Skeletal muscle satellite cell (primary cell): ENCODE measurements at regions not wholly inside any gene's neighbourhood (a gene's known extent, or its start where the extent isn't known, plus 50 kb on each side); places are given as distances from the start of the nearest gene placed in this dataset.

ENCODE experiments used
- H3K27me3 ChIP-seq: 2 replicates; pipeline ENCODE4 v1.7.0; 2013; ENCODE audit warnings: low read length; ENCODE audit not compliant: control insufficient read depth, insufficient read depth
- H3K36me3 ChIP-seq: 2 replicates; pipeline ENCODE4 v1.7.0; 2013; ENCODE audit warnings: mild to moderate bottlenecking, control low read depth, low read length; ENCODE audit not compliant: insufficient read depth
- H3K4me1 ChIP-seq: 2 replicates; pipeline ENCODE4 v1.7.0; 2013; ENCODE audit warnings: low read length; ENCODE audit not compliant: control insufficient read depth, insufficient read depth
- H3K4me2 ChIP-seq: 2 replicates; pipeline ENCODE4 v1.7.0; 2013; ENCODE audit warnings: mild to moderate bottlenecking, low read length
- H3K4me3 ChIP-seq: 2 replicates; pipeline ENCODE4 v1.7.0; 2013; ENCODE audit warnings: low read length
- H3K9ac ChIP-seq: 2 replicates; pipeline ENCODE4 v1.7.0; 2013; ENCODE audit warnings: mild to moderate bottlenecking, low read depth, low read length, moderate library complexity
- H3K9me3 ChIP-seq: replicated peaks from 2 replicates; pipeline ENCODE4 v1.7.0; 2013; ENCODE audit warnings: mild to moderate bottlenecking, control low read depth, low read length

DNA sequence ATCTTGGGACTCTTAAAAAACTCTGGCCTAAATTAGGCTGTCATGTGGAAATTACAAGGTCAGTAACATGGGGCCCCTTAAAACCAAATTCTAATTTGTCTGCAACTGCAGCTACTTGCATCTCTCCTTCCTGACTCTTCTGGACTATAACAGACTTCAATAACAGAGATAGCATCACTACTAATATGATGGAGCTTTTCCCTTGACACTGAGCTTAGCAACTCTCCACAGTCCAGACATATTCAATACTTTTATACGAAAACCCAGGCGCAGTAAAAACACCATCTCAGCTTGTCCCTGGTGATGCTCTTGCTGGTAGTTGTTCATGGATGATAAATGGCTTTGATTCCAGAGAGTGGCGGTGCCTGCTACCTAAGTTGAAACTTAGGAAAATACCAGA, 850.4 kb downstream of the STIM2 start:
- no peaks in the 10 kb centered on the region for H3K9me3 ChIP-seq
- H3K4me2 ChIP-seq: no peak overlapping the region
- H3K4me3 ChIP-seq: no peak overlapping the region
- no peaks in the 10 kb centered on the region for H3K4me1 ChIP-seq
- H3K9ac ChIP-seq: no peak overlapping the region
- no peaks in the 10 kb centered on the region for H3K36me3 ChIP-seq
- H3K27me3 ChIP-seq: no peaks in the 10 kb centered on the region

DNA sequence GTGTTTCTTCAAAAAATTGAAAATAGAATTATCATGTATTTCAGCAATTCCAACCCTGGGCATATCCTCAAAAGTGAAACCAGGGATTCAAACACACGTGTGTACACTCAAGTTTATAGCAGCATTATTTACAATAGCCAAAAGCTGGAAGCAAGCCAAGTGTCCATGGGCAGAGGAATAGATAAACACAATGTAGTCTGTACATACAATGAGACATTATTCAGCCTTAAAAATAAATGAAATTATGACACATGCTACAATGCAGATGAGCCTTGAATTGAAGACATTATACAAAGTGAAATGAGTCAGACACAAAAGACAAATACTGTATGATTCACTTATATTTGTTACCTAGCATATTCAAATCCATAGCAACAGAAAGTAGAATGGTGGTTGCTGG, 853.4 kb downstream of the STIM2 start:
- Histone ChIP-seq H3K4me2 (no peak overlapping the region), H3K9me3 (no peaks in the 10 kb centered on the region), H3K4me3 (no peak overlapping the region), H3K4me1 (no peaks in the 10 kb centered on the region), H3K9ac (no peak overlapping the region), H3K36me3 (no peaks in the 10 kb centered on the region), H3K27me3 (no peaks in the 10 kb centered on the region)

DNA sequence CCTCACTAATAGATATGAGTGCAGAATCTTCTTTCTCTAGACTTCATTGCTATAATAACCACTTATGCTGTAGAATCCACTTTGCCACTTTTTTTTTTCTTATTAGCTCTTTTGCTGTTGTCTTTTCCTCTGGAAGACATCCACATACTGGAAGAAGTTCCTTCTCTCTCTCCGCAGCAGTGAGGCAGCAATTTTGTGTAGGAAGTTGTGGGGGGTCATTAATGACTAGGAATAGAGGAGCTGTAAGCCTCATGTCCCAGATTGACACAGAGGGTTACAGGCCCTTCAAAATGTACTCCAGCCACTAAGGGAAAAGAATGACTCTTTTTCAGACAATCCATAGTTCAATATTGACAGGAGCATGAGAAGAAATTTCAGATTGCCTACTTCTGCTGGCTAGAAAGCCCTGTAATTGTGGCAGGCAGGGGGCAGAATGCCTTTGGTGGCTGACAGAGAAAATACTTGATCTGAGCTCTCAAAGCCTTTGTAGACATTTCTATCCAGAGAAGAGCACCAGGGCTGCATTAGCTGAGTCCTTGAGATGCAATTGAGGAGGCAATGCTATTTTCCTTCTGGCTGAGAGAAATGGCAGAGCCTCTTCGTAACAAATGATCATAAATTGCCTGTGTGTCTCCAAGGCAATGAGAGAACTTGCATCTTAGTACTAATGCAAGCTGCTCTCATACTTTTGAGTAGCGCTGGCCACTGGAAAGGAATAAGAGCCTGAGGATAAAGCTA, 856.2 kb downstream of the STIM2 start:
- no peak overlapping the region for H3K4me2 ChIP-seq
- H3K4me1 ChIP-seq: no peaks in the 10 kb centered on the region
- H3K4me3 ChIP-seq: no peak overlapping the region
- no peaks in the 10 kb centered on the region for H3K9me3 ChIP-seq
- H3K27me3 ChIP-seq: no peaks in the 10 kb centered on the region
- H3K9ac ChIP-seq: no peak overlapping the region
- H3K36me3 ChIP-seq: no peaks in the 10 kb centered on the region

DNA sequence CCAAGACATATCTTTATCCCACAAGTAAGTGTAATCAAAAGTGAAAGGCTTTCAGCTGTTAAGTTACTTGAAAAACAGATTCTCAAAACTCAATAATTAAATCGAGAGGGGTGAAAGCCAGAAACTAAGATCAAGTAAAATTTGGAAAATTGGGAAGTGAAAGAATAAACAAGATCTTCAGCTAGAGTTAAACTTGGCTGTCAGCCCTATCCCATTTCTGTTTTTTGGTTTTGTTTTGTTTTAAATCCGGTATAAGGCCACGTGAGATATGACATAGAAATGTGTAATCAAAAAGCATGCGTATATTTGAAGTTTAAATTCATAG, 856.8 kb downstream of the STIM2 start:
- no peak overlapping the region for H3K4me3 ChIP-seq
- no peaks in the 10 kb centered on the region for H3K36me3 ChIP-seq
- no peaks in the 10 kb centered on the region for H3K9me3 ChIP-seq
- no peak overlapping the region for H3K9ac ChIP-seq
- no peak overlapping the region for H3K4me2 ChIP-seq
- no peaks in the 10 kb centered on the region for H3K4me1 ChIP-seq
- no peaks in the 10 kb centered on the region for H3K27me3 ChIP-seq

GRCh38 chr4:27720010-27720766, 859.5 kb downstream of the STIM2 start:
- H3K9me3 ChIP-seq: no peaks in the 10 kb centered on the region
- H3K27me3 ChIP-seq: no peaks in the 10 kb centered on the region
- H3K4me2 ChIP-seq: no peak overlapping the region
- no peak overlapping the region for H3K9ac ChIP-seq
- no peak overlapping the region for H3K4me3 ChIP-seq
- H3K36me3 ChIP-seq: no peaks in the 10 kb centered on the region
- no peaks in the 10 kb centered on the region for H3K4me1 ChIP-seq

DNA sequence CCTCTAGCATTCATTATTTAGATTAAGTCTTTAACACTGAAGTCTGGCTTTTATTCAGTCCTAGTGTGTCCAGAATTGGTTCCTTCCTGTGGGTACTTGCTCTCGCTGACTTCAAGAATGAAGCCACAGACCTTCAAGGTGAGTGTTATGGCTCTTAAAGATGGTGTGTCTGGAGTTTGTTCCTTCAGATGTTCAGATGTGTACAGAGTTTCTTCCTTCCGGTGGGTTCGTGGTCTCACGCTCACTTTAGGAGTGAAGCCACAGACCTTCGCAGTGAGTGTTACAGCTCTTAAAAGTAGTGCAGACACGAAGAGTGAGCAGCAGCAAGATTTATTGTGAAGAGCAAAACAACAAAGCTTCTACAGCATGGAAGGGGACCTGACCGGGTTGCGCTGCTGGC, 860.6 kb downstream of the STIM2 start:
- Histone ChIP-seq H3K9me3 (no peaks in the 10 kb centered on the region), H3K36me3 (no peaks in the 10 kb centered on the region), H3K4me2 (no peak overlapping the region), H3K27me3 (no peaks in the 10 kb centered on the region), H3K4me3 (no peak overlapping the region), H3K9ac (no peak overlapping the region), H3K4me1 (no peaks in the 10 kb centered on the region)

- H3K9me3 ChIP-seq: no peaks in the 10 kb centered on the region
- H3K4me1 ChIP-seq: no peaks in the 10 kb centered on the region
- no peak overlapping the region for H3K4me3 ChIP-seq
- H3K27me3 ChIP-seq: no peaks in the 10 kb centered on the region
- H3K36me3 ChIP-seq: no peaks in the 10 kb centered on the region
- no peak overlapping the region for H3K9ac ChIP-seq
- no peak overlapping the region for H3K4me2 ChIP-seq
Measured at GRCh38 chr4:27728892-27729291, 868.3 kb downstream of the STIM2 start.

- Histone ChIP-seq H3K9ac (no peak overlapping the region), H3K36me3 (no peaks in the 10 kb centered on the region), H3K9me3 (no peaks in the 10 kb centered on the region), H3K27me3 (no peaks in the 10 kb centered on the region), H3K4me1 (no peaks in the 10 kb centered on the region), H3K4me2 (no peak overlapping the region), H3K4me3 (no peak overlapping the region)
Measured at GRCh38 chr4:27742816-27743215, 882.2 kb downstream of the STIM2 start.

GRCh38 chr4:27759611-27760575, 899.3 kb downstream of the STIM2 start:
- Histone ChIP-seq H3K36me3 (no peaks in the 10 kb centered on the region), H3K4me3 (no peak overlapping the region), H3K27me3 (no peaks in the 10 kb centered on the region), H3K9ac (no peak overlapping the region), H3K4me1 (no peaks in the 10 kb centered on the region), H3K9me3 (no peaks in the 10 kb centered on the region), H3K4me2 (no peak overlapping the region)

- Histone ChIP-seq H3K36me3 (no peaks in the 10 kb centered on the region), H3K4me1 (no peaks in the 10 kb centered on the region), H3K4me3 (no peak overlapping the region), H3K9ac (no peak overlapping the region), H3K27me3 (no peaks in the 10 kb centered on the region), H3K9me3 (no peaks in the 10 kb centered on the region), H3K4me2 (no peak overlapping the region)
Measured at GRCh38 chr4:27763830-27764525, 903.3 kb downstream of the STIM2 start.

DNA sequence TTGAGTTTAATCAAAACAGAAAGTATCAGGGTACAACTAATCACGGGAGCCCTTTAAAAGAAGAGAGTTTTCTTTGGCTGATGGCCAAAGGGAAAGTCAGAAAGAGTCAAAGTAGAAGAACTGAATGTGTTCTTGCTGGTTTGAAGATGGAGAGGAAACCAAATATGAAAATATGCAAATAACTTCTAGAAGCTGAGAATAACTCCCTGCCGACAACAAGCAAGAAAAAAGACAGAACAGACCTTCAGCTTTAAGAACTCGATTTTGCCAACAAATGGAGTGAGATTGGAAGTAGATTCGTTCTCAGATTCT, 903.8 kb downstream of the STIM2 start:
- no peak overlapping the region for H3K4me2 ChIP-seq
- no peak overlapping the region for H3K4me3 ChIP-seq
- no peaks in the 10 kb centered on the region for H3K9me3 ChIP-seq
- no peaks in the 10 kb centered on the region for H3K27me3 ChIP-seq
- H3K9ac ChIP-seq: no peak overlapping the region
- no peaks in the 10 kb centered on the region for H3K4me1 ChIP-seq
- no peaks in the 10 kb centered on the region for H3K36me3 ChIP-seq
